ENCODE measurements at regions not wholly inside any gene's neighbourhood (a gene's known extent, or its start where the extent isn't known, plus 50 kb on each side); places are given as distances from the start of the nearest gene placed in this dataset.

DNA sequence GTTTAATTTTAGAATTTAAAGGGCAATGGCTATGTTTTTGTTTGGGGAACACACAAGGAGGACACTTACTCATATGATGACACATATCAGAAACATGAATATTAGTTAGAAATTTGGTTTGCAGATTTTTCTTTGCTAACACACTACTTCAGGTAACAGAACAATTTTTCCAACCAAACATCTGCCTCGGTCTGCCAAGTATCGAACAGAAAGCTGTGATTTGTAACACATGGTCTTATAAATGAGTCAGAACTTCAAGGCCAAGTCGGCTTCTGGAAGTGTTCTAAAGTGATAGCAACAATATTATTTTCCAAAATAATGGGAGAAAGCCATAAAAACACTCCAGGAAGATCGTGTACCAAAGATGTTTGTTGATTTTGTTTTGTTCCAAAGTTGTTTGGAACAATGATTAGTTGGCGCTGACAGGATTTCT lies 75.9 kb upstream of the PMFBP1 start:
- TF ChIP-seq, protein P1, sequence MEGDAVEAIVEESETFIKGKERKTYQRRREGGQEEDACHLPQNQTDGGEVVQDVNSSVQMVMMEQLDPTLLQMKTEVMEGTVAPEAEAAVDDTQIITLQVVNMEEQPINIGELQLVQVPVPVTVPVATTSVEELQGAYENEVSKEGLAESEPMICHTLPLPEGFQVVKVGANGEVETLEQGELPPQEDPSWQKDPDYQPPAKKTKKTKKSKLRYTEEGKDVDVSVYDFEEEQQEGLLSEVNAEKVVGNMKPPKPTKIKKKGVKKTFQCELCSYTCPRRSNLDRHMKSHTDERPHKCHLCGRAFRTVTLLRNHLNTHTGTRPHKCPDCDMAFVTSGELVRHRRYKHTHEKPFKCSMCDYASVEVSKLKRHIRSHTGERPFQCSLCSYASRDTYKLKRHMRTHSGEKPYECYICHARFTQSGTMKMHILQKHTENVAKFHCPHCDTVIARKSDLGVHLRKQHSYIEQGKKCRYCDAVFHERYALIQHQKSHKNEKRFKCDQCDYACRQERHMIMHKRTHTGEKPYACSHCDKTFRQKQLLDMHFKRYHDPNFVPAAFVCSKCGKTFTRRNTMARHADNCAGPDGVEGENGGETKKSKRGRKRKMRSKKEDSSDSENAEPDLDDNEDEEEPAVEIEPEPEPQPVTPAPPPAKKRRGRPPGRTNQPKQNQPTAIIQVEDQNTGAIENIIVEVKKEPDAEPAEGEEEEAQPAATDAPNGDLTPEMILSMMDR (conservative IDR thresholded peaks at IDR 0.05; ENCODE audit: low read depth, low read length) = no peak
- TF ChIP-seq EZH2 (IDR thresholded peaks at IDR 0.05; ENCODE audit: low read length, unreplicated experiment) (no peak), EZH2phosphoT487 (IDR thresholded peaks at IDR 0.05; ENCODE audit: borderline replicate concordance, low read length) (no peak)
